Vagina (tissue), 2 donors: ENCODE measurements at regions not wholly inside any gene's neighbourhood (a gene's known extent, or its start where the extent isn't known, plus 50 kb on each side); places are given as distances from the start of the nearest gene placed in this dataset.

Source experiments
- POLR2A ChIP-seq, 2 donors: fragments of 450-650 bp; IDR thresholded peaks; one replicate each; pipeline ENCODE4 v1.6.1; 2017; ENCODE audit warnings: antibody characterized with exemption in 2 of 2, mild to moderate bottlenecking in 2 of 2, moderate library complexity in 2 of 2
- POLR2AphosphoS5 ChIP-seq, 2 donors: sonication (generic); formaldehyde crosslinking; IDR thresholded peaks; one replicate each; pipeline ENCODE4 v1.9.0; 2017; ENCODE audit warnings: antibody characterized with exemption in 2 of 2, mild to moderate bottlenecking in 2 of 2, low read depth in 1 of 2; ENCODE audit not compliant: insufficient read depth in 1 of 2
- TF ChIP-seq, protein P1 (sequence below), 3 experiments: fragments of 450-650 bp in 2 of 3; fragments of 200-600 bp in 1 of 3; sonication (generic) in 1 of 3; IDR thresholded peaks; one replicate each; pipeline ENCODE4 v1.5.1; 2017 to 2019; ENCODE audit warnings: antibody characterized with exemption in 3 of 3, mild to moderate bottlenecking in 2 of 3, moderate library complexity in 2 of 3

- TF ChIP-seq, protein P1, sequence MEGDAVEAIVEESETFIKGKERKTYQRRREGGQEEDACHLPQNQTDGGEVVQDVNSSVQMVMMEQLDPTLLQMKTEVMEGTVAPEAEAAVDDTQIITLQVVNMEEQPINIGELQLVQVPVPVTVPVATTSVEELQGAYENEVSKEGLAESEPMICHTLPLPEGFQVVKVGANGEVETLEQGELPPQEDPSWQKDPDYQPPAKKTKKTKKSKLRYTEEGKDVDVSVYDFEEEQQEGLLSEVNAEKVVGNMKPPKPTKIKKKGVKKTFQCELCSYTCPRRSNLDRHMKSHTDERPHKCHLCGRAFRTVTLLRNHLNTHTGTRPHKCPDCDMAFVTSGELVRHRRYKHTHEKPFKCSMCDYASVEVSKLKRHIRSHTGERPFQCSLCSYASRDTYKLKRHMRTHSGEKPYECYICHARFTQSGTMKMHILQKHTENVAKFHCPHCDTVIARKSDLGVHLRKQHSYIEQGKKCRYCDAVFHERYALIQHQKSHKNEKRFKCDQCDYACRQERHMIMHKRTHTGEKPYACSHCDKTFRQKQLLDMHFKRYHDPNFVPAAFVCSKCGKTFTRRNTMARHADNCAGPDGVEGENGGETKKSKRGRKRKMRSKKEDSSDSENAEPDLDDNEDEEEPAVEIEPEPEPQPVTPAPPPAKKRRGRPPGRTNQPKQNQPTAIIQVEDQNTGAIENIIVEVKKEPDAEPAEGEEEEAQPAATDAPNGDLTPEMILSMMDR (IDR thresholded peaks at IDR 0.05) = no peak
- TF ChIP-seq POLR2AphosphoS5 (IDR thresholded peaks at IDR 0.05; ENCODE audit: insufficient read depth in 1 of 2, low read depth in 1 of 2) (no peak), POLR2A (IDR thresholded peaks at IDR 0.05) (no peak)
These were observed 179.8 kb downstream of the FOXD2 start for GRCh38 chr1:47617381-47618221.
